GM19099 (cell line): ENCODE measurements at regions not wholly inside any gene's neighbourhood (a gene's known extent, or its start where the extent isn't known, plus 50 kb on each side); places are given as distances from the start of the nearest gene placed in this dataset.

Experiments
- POLR2A ChIP-seq: IDR thresholded peaks from 3 replicates; pipeline ENCODE4 v1.6.1; 2011; ENCODE audit warnings: low read depth; ENCODE audit not compliant: insufficient read length; ENCODE audit errors: extremely low read depth

- no peak for TF ChIP-seq POLR2A
These were observed 128.3 kb upstream of the SPATA13 start for GRCh38 chr13:24032252-24032651.

GRCh38 chr13:24032674-24033073, 127.8 kb upstream of the SPATA13 start:
- TF ChIP-seq POLR2A, result no peak

GRCh38 chr13:24033527-24034302, 126.8 kb upstream of the SPATA13 start:
- no peak for TF ChIP-seq POLR2A

GRCh38 chr13:24035411-24035810, 125.1 kb upstream of the SPATA13 start:
- TF ChIP-seq POLR2A, result no peak

- no peak for TF ChIP-seq POLR2A
These were observed 124.4 kb upstream of the SPATA13 start for GRCh38 chr13:24036115-24036514.

GRCh38 chr13:24038405-24038804, 122.1 kb upstream of the SPATA13 start:
- no peak for TF ChIP-seq POLR2A

GRCh38 chr13:24038841-24039330, 121.6 kb upstream of the SPATA13 start:
- TF ChIP-seq POLR2A, result no peak

- TF ChIP-seq POLR2A, result no peak
These were observed 120.7 kb upstream of the SPATA13 start for GRCh38 chr13:24039621-24040475.

GRCh38 chr13:24040835-24041234, 119.7 kb upstream of the SPATA13 start:
- TF ChIP-seq POLR2A, result no peak

GRCh38 chr13:24041651-24042225, 118.8 kb upstream of the SPATA13 start:
- no peak for TF ChIP-seq POLR2A

- TF ChIP-seq POLR2A, result no peak
These were observed 117.6 kb upstream of the SPATA13 start for GRCh38 chr13:24042710-24043440.

GRCh38 chr13:24043590-24044350, 116.8 kb upstream of the SPATA13 start:
- no peak for TF ChIP-seq POLR2A

GRCh38 chr13:24045597-24045996, 114.9 kb upstream of the SPATA13 start:
- no peak for TF ChIP-seq POLR2A

GRCh38 chr13:24050292-24050711, 110.2 kb upstream of the SPATA13 start:
- TF ChIP-seq POLR2A, result no peak
